Endothelial cell of umbilical vein (primary cell): ENCODE measurements at regions not wholly inside any gene's neighbourhood (a gene's known extent, or its start where the extent isn't known, plus 50 kb on each side); places are given as distances from the start of the nearest gene placed in this dataset.

ENCODE experiments used
- BruUV-seq: library from RNA; stranded (reverse); fragments of 400-500 nt; replicated peaks from 2 replicates; lab custom pipeline; 2021; lab: Mats Ljungman, UMichigan
- CTCF ChIA-PET: fragments of 300-600, 350-600 bp; sonication (Branson Sonifier 250); formaldehyde crosslinking; loops from one replicate; lab custom pipeline; 2021; ENCODE audit warnings: antibody characterized with exemption, inconsistent platforms; lab: Charles Lee
- POLR2A ChIA-PET: fragments of 300-600, 350-600 bp; sonication (Branson Sonifier 250); formaldehyde crosslinking; loops from one replicate; lab custom pipeline; 2021; ENCODE audit warnings: antibody characterized with exemption, inconsistent platforms; lab: Charles Lee
- DNase-seq: peaks from one replicate; pipeline ENCODE4 v3.0.0-alpha.2; 2011; ENCODE audit warnings: low read depth, low spot score
- FAIRE-seq: peaks from 2 replicates; lab custom pipeline; 2011; peaks lifted over from hg19 to GRCh38; lab: Jason Lieb, UNC
- H2AFZ ChIP-seq: 2 replicates; pipeline ENCODE4 v1.6.0; 2012; ENCODE audit warnings: low read depth, low read length, control low read depth, inconsistent platforms
- H3K27ac ChIP-seq: 2 replicates; pipeline ENCODE4 v1.5.1; 2011; ENCODE audit warnings: low read depth, mild to moderate bottlenecking, control low read depth, low read length, moderate library complexity; ENCODE audit not compliant: insufficient read depth
- H3K27me3 ChIP-seq, 2 experiments: 2 replicates each; pipeline versions ENCODE4 v1.6.0 to v1.6.1; 2011; ENCODE audit warnings: low read length in 2 of 2, mixed read lengths in 1 of 2; ENCODE audit not compliant: control insufficient read depth in 2 of 2, insufficient read depth in 2 of 2
- H3K36me3 ChIP-seq, 2 experiments: 2 replicates in 1 of 2; 3 replicates in 1 of 2; pipeline ENCODE4 v1.5.1; 2011; ENCODE audit warnings: low read length in 2 of 2, mild to moderate bottlenecking in 1 of 2, moderate library complexity in 1 of 2; ENCODE audit not compliant: control insufficient read depth in 2 of 2, insufficient read depth in 2 of 2; ENCODE audit errors: extremely low read depth in 1 of 2
- H3K4me1 ChIP-seq: 3 replicates; pipeline ENCODE4 v1.5.1; 2011; ENCODE audit warnings: mild to moderate bottlenecking, low read length; ENCODE audit not compliant: control insufficient read depth, insufficient read depth; ENCODE audit errors: extremely low read depth
- H3K4me2 ChIP-seq: 2 replicates; pipeline ENCODE4 v1.6.1; 2011; ENCODE audit warnings: low read length, control low read depth, mixed read lengths; ENCODE audit not compliant: insufficient read depth
- H3K4me3 ChIP-seq, 3 experiments: fragments of 200-600 bp in 1 of 3; sonication (generic), shearing (Covaris generic) in 1 of 3; replicated peaks in 1 of 3; 2 replicates each; pipeline ENCODE4 v1.5.1; 2011 to 2016; ENCODE audit warnings: control low read depth in 3 of 3, low read length in 3 of 3, mild to moderate bottlenecking in 2 of 3, inconsistent platforms in 1 of 3, low read depth in 1 of 3, moderate library complexity in 1 of 3; ENCODE audit not compliant: insufficient read depth in 1 of 3
- H3K79me2 ChIP-seq: 2 replicates; pipeline ENCODE4 v1.6.0; 2012; ENCODE audit warnings: low read length, inconsistent platforms; ENCODE audit not compliant: control insufficient read depth, insufficient read depth
- H3K9ac ChIP-seq: replicated peaks from 2 replicates; pipeline ENCODE3; 2011; ENCODE audit warnings: low read length, control low read depth; ENCODE audit not compliant: insufficient read depth; ENCODE audit errors: extremely low read depth
- H3K9me1 ChIP-seq: replicated peaks from 3 replicates; pipeline ENCODE4 v1.6.0; 2011; ENCODE audit warnings: mild to moderate bottlenecking, low read length; ENCODE audit not compliant: control insufficient read depth, insufficient read depth; ENCODE audit errors: extremely low read depth
- H3K9me3 ChIP-seq: replicated peaks from 2 replicates; pipeline ENCODE4 v1.5.1; 2012; ENCODE audit warnings: low read length, inconsistent platforms; ENCODE audit not compliant: control insufficient read depth, insufficient read depth
- H4K20me1 ChIP-seq: replicated peaks from 2 replicates; pipeline ENCODE3; 2011; ENCODE audit warnings: mild to moderate bottlenecking, low read length; ENCODE audit not compliant: control insufficient read depth, insufficient read depth; ENCODE audit errors: extremely low read depth
- EZH2 ChIP-seq: IDR thresholded peaks from 2 replicates; pipeline ENCODE4 v1.6.1; 2012; ENCODE audit warnings: borderline replicate concordance, low read depth, mild to moderate bottlenecking, moderate library complexity, low read length, inconsistent platforms; ENCODE audit not compliant: severe bottlenecking
- FOS ChIP-seq: IDR thresholded peaks from 2 replicates; pipeline ENCODE4 v1.6.1; 2011; ENCODE audit warnings: mild to moderate bottlenecking, low read length, moderate library complexity, borderline replicate concordance; ENCODE audit not compliant: insufficient read depth
- GATA2 ChIP-seq: IDR thresholded peaks from 2 replicates; pipeline ENCODE4 v1.7.0; 2011; ENCODE audit warnings: low read depth, mild to moderate bottlenecking, moderate library complexity, mixed read lengths, low read length; ENCODE audit not compliant: insufficient read length, insufficient read depth
- JUN ChIP-seq: IDR thresholded peaks from 2 replicates; pipeline ENCODE4 v1.6.1; 2011; ENCODE audit warnings: borderline replicate concordance, low read depth; ENCODE audit not compliant: insufficient read length, insufficient read depth
- MYC ChIP-seq: IDR thresholded peaks from one replicate; pipeline ENCODE4 v1.6.1; 2011; ENCODE audit warnings: mild to moderate bottlenecking, low read depth, low read length
- POLR2A ChIP-seq: IDR thresholded peaks from 2 replicates; pipeline ENCODE4 v1.6.1; 2012; ENCODE audit warnings: low read depth, mild to moderate bottlenecking, control low read depth, low read length
- POLR2AphosphoS5 ChIP-seq: IDR thresholded peaks from 2 replicates; pipeline ENCODE4 v1.6.1; 2012; ENCODE audit warnings: low read depth, mild to moderate bottlenecking, control low read depth, low read length, moderate library complexity; ENCODE audit not compliant: insufficient read depth
- dilution Hi-C: fragments of 300-500 bp; cut with MboI; formaldehyde crosslinking; loops from one replicate; pipeline ENCODE4 v1.15.0; 2019; ENCODE audit warnings: low sequenced_read_pairs; ENCODE audit not compliant: extremely low pct_ligation_motif_present
- intact Hi-C: fragments of 100-400 bp; cut with micrococcal nuclease; formaldehyde crosslinking; loops from one replicate; pipeline ENCODE4 v1.10.0; 2022
- TF ChIP-seq, protein P1 (sequence below): IDR thresholded peaks from 2 replicates; pipeline ENCODE4 v1.6.1; 2011; ENCODE audit not compliant: insufficient read depth, insufficient read length
- TF ChIP-seq, protein P2 (sequence below), 2 donors: IDR thresholded peaks; 1 replicate in 1 of 2; 2 replicates in 1 of 2; pipeline ENCODE4 v1.5.1; 2011; ENCODE audit warnings: low read length in 2 of 2, mild to moderate bottlenecking in 2 of 2, moderate library complexity in 2 of 2, control low read depth in 1 of 2, inconsistent platforms in 1 of 2, low read depth in 1 of 2; ENCODE audit not compliant: insufficient read depth in 1 of 2; ENCODE audit errors: extremely low read depth in 1 of 2

DNA sequence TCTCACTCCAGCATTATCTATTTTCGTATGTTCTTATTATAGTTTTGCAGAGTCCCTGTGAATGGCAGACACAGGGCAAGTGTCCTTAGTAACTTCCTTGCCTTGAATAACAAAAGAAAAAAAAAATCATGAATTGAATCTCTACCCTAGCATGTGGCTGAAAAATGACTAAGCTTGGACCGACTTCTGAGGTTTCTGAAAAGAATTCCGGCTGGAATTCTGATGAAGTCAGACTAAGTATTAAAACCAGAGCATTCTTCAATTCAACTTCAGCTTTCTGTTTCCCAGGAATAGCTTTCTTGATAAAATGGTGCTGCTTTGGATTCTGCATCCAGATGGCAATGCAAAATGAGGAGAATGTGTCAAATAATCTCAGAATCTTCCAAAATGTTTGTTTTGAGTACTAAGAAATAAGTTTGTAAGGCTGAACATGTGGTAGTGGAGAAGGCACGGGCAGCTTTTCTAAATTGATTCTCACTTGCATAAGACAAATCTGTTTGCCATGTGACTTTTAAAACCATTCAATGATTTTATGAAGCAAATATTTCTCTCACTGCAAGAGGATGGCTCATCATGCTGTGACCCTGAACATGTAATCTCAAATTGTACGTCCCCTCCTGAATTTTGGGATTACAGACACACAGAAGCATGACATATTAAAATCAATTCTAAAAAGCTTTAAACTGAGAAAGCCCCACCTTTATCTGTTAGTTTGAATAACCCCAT lies 1462.8 kb upstream of the LRRTM1 start:
- POLR2A ChIA-PET = no interaction called here
- Histone ChIP-seq H3K4me1 (no peaks in the 10 kb centered on the region), H2AFZ (no peak overlapping the region), H3K27me3 (no peaks in the 10 kb centered on the region), H3K36me3 (no peaks in the 10 kb centered on the region), H3K4me2 (no peak overlapping the region), H3K27ac (no peak overlapping the region), H3K9ac (no peak overlapping the region), H3K4me3 (no peak overlapping the region), H3K9me3 (no peaks in the 10 kb centered on the region), H3K79me2 (no peaks in the 10 kb centered on the region), H3K9me1 (no peaks in the 10 kb centered on the region), H4K20me1 (no peaks in the 10 kb centered on the region)
- intact Hi-C loops = no loop called here
- dilution Hi-C loops = no loop called here
- no TSS peak for BruUV-seq
- CTCF ChIA-PET = no interaction called here
- TF ChIP-seq, protein P1, sequence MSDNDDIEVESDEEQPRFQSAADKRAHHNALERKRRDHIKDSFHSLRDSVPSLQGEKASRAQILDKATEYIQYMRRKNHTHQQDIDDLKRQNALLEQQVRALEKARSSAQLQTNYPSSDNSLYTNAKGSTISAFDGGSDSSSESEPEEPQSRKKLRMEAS = no peak
- TF ChIP-seq FOS = no peak
- no peak for TF ChIP-seq GATA2
- TF ChIP-seq MYC = no peak
- TF ChIP-seq, protein P2, sequence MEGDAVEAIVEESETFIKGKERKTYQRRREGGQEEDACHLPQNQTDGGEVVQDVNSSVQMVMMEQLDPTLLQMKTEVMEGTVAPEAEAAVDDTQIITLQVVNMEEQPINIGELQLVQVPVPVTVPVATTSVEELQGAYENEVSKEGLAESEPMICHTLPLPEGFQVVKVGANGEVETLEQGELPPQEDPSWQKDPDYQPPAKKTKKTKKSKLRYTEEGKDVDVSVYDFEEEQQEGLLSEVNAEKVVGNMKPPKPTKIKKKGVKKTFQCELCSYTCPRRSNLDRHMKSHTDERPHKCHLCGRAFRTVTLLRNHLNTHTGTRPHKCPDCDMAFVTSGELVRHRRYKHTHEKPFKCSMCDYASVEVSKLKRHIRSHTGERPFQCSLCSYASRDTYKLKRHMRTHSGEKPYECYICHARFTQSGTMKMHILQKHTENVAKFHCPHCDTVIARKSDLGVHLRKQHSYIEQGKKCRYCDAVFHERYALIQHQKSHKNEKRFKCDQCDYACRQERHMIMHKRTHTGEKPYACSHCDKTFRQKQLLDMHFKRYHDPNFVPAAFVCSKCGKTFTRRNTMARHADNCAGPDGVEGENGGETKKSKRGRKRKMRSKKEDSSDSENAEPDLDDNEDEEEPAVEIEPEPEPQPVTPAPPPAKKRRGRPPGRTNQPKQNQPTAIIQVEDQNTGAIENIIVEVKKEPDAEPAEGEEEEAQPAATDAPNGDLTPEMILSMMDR (IDR thresholded peaks at IDR 0.05; ENCODE audit: extremely low read depth in 1 of 2, insufficient read depth in 1 of 2, low read depth in 1 of 2, low read length in 2 of 2) = no peak
- no peak for TF ChIP-seq JUN
- TF ChIP-seq POLR2A = no peak
- no peak for TF ChIP-seq EZH2
- no peak for TF ChIP-seq POLR2AphosphoS5
- FAIRE-seq (no peak), DNase-seq (no peak)
